IPS DF 6.9 (cell line): ENCODE measurements at regions not wholly inside any gene's neighbourhood (a gene's known extent, or its start where the extent isn't known, plus 50 kb on each side); places are given as distances from the start of the nearest gene placed in this dataset.

Experiments
- DNase-seq: peaks from one replicate; pipeline ENCODE4 v3.0.0-alpha.2; 2013; ENCODE audit warnings: low read depth, low spot score
- H3K27ac ChIP-seq: one replicate; pipeline ENCODE4 v1.5.1; 2013; ENCODE audit warnings: low read length, control low read depth
- H3K27me3 ChIP-seq: 2 replicates; pipeline ENCODE4 v1.6.1; 2013; ENCODE audit warnings: mild to moderate bottlenecking, low read length; ENCODE audit not compliant: control insufficient read depth, insufficient read depth
- H3K36me3 ChIP-seq: 2 replicates; pipeline ENCODE4 v1.6.1; 2013; ENCODE audit warnings: low read length; ENCODE audit not compliant: control insufficient read depth, insufficient read depth
- H3K4me1 ChIP-seq: 2 replicates; pipeline ENCODE4 v1.6.1; 2013; ENCODE audit warnings: low read length; ENCODE audit not compliant: control insufficient read depth, insufficient read depth
- H3K4me3 ChIP-seq: 2 replicates; pipeline ENCODE4 v1.5.1; 2013; ENCODE audit warnings: mild to moderate bottlenecking, low read length
- H3K9me3 ChIP-seq: 2 replicates; pipeline ENCODE4 v1.6.1; 2013; ENCODE audit warnings: low read length, inconsistent platforms; ENCODE audit not compliant: control insufficient read depth, insufficient read depth
- WGBS: extraction: QIAGEN DNeasy Blood & Tissue Kit; methylation state at CpG from one replicate; pipeline ENCODE4 v1.1.7; 2013; ENCODE audit warnings: mixed read lengths, missing lambda C conversion rate; ENCODE audit not compliant: insufficient read length, insufficient coverage; 5-methylcytosine and 5-hydroxymethylcytosine counted together

GRCh38 chr4:181063212-181063611 is 1180.0 kb upstream of the TENM3 start:
- Histone ChIP-seq H3K27ac (no peak overlapping the region), H3K9me3 (no peaks in the 10 kb centered on the region), H3K36me3 (no peaks in the 10 kb centered on the region), H3K4me1 (no peaks in the 10 kb centered on the region; the same call in 1 of the 2 replicates), H3K4me3 (no peak overlapping the region), H3K27me3 (no peaks in the 10 kb centered on the region)
- no CpG with 5 or more reads among the region's 3 CpGs for WGBS
- no peak for DNase-seq

GRCh38 chr4:181077341-181077740 is 1165.9 kb upstream of the TENM3 start:
- Histone ChIP-seq H3K27ac (no peak overlapping the region), H3K36me3 (no peaks in the 10 kb centered on the region), H3K27me3 (no peaks in the 10 kb centered on the region), H3K4me1 (no peaks in the 10 kb centered on the region), H3K9me3 (no peaks in the 10 kb centered on the region), H3K4me3 (no peak overlapping the region)
- DNase-seq = no peak

GRCh38 chr4:181078196-181078595 is 1165.0 kb upstream of the TENM3 start:
- no peak for DNase-seq
- no peaks in the 10 kb centered on the region for H3K27me3 ChIP-seq
- no peak overlapping the region for H3K27ac ChIP-seq
- H3K4me3 ChIP-seq = no peak overlapping the region
- no peaks in the 10 kb centered on the region for H3K36me3 ChIP-seq
- no peaks in the 10 kb centered on the region for H3K9me3 ChIP-seq
- H3K4me1 ChIP-seq = no peaks in the 10 kb centered on the region
- no CpG with 5 or more reads among the region's 1 CpG for WGBS

- no CpG with 5 or more reads among the region's 6 CpGs for WGBS
- Histone ChIP-seq H3K36me3 (no peaks in the 10 kb centered on the region), H3K4me1 (no peaks in the 10 kb centered on the region), H3K27me3 (no peaks in the 10 kb centered on the region), H3K9me3 (no peaks in the 10 kb centered on the region), H3K27ac (no peak overlapping the region), H3K4me3 (no peak overlapping the region)
- DNase-seq = no peak
These were observed 1159.3 kb upstream of the TENM3 start for GRCh38 chr4:181083757-181084361.

- H3K9me3 ChIP-seq = no peaks in the 10 kb centered on the region
- no CpG with 5 or more reads among the region's 3 CpGs for WGBS
- H3K4me3 ChIP-seq = no peak overlapping the region
- no peak overlapping the region for H3K27ac ChIP-seq
- no peaks in the 10 kb centered on the region for H3K36me3 ChIP-seq
- H3K4me1 ChIP-seq = no peaks in the 10 kb centered on the region
- no peak for DNase-seq
- H3K27me3 ChIP-seq = no peaks in the 10 kb centered on the region
These were observed 1157.6 kb upstream of the TENM3 start for GRCh38 chr4:181085557-181085956.

- no CpG with 5 or more reads among the region's 1 CpG for WGBS
- no peak overlapping the region for H3K4me3 ChIP-seq
- no peaks in the 10 kb centered on the region for H3K4me1 ChIP-seq
- DNase-seq = no peak
- no peak overlapping the region for H3K27ac ChIP-seq
- no peaks in the 10 kb centered on the region for H3K9me3 ChIP-seq
- no peaks in the 10 kb centered on the region for H3K27me3 ChIP-seq
- no peaks in the 10 kb centered on the region for H3K36me3 ChIP-seq
These were observed 1137.7 kb upstream of the TENM3 start for GRCh38 chr4:181105487-181105886.

GRCh38 chr4:181106398-181106797 is 1136.8 kb upstream of the TENM3 start:
- no peaks in the 10 kb centered on the region for H3K4me1 ChIP-seq
- H3K4me3 ChIP-seq = no peak overlapping the region
- H3K9me3 ChIP-seq = no peaks in the 10 kb centered on the region
- WGBS = no CpG with 5 or more reads among the region's 2 CpGs
- no peaks in the 10 kb centered on the region for H3K27me3 ChIP-seq
- H3K27ac ChIP-seq = no peak overlapping the region
- DNase-seq = no peak
- H3K36me3 ChIP-seq = no peaks in the 10 kb centered on the region

- H3K4me1 ChIP-seq = no peaks in the 10 kb centered on the region
- DNase-seq = no peak
- no peaks in the 10 kb centered on the region for H3K9me3 ChIP-seq
- no peaks in the 10 kb centered on the region for H3K27me3 ChIP-seq
- H3K4me3 ChIP-seq = no peak overlapping the region
- WGBS = no CpG with 5 or more reads among the region's 3 CpGs
- H3K27ac ChIP-seq = no peak overlapping the region
- no peaks in the 10 kb centered on the region for H3K36me3 ChIP-seq
These were observed 1135.0 kb upstream of the TENM3 start for GRCh38 chr4:181108237-181108636.

GRCh38 chr4:181119186-181119585 is 1124.0 kb upstream of the TENM3 start:
- WGBS = no CpG with 5 or more reads among the region's 4 CpGs
- no peak for DNase-seq
- Histone ChIP-seq H3K27ac (no peak overlapping the region), H3K36me3 (no peaks in the 10 kb centered on the region), H3K4me3 (no peak overlapping the region), H3K9me3 (no peaks in the 10 kb centered on the region), H3K4me1 (no peaks in the 10 kb centered on the region), H3K27me3 (no peaks in the 10 kb centered on the region)

GRCh38 chr4:181121733-181122132 is 1121.5 kb upstream of the TENM3 start:
- Histone ChIP-seq H3K36me3 (no peaks in the 10 kb centered on the region), H3K4me3 (no peak overlapping the region), H3K27ac (no peak overlapping the region), H3K9me3 (no peaks in the 10 kb centered on the region), H3K27me3 (no peaks in the 10 kb centered on the region), H3K4me1 (no peaks in the 10 kb centered on the region)
- 100% methylated on average over 3 of the region's 7 CpGs for WGBS
- DNase-seq = no peak

- Histone ChIP-seq H3K27ac (no peak overlapping the region), H3K4me3 (no peak overlapping the region), H3K27me3 (no peaks in the 10 kb centered on the region; the same call in 1 of the 2 replicates), H3K9me3 (no peaks in the 10 kb centered on the region), H3K36me3 (no peaks in the 10 kb centered on the region), H3K4me1 (no peaks in the 10 kb centered on the region)
- DNase-seq = no peak
- 100% methylated on average over 1 of the region's 2 CpGs for WGBS
These were observed 1116.0 kb upstream of the TENM3 start for GRCh38 chr4:181127171-181127570.
